B cell (primary cell): ENCODE measurements at regions not wholly inside any gene's neighbourhood (a gene's known extent, or its start where the extent isn't known, plus 50 kb on each side); places are given as distances from the start of the nearest gene placed in this dataset.

ENCODE experiments used
- ATAC-seq: fragments of 200-7000 bp; cut with Tn5 transposase; one replicate; pipeline ENCODE4 v1.10.0; 2021; ENCODE audit warnings: low read depth, mild to moderate bottlenecking, moderate number of reproducible peaks, moderate library complexity
- CTCF ChIA-PET: fragments of 350-600 bp; sonication (Branson Sonifier 250); formaldehyde crosslinking; loops from one replicate; lab custom pipeline; 2021; ENCODE audit warnings: antibody characterized with exemption, inconsistent platforms; lab: Charles Lee
- POLR2A ChIA-PET: fragments of 350-600 bp; sonication (Branson Sonifier 250); formaldehyde crosslinking; loops from one replicate; lab custom pipeline; 2021; ENCODE audit warnings: antibody characterized with exemption; lab: Charles Lee
- DNase-seq: peaks from one replicate; pipeline ENCODE4 v3.0.0; 2013
- H2AFZ ChIP-seq: 2 replicates; pipeline ENCODE4 v1.6.1; 2012; ENCODE audit warnings: mild to moderate bottlenecking, low read depth, low read length; ENCODE audit not compliant: insufficient read depth, poor library complexity, severe bottlenecking
- H3K27ac ChIP-seq, 2 donors: 1 replicate in 1 of 2; 2 replicates in 1 of 2; pipeline ENCODE4 v1.5.1; 2012 to 2013; ENCODE audit warnings: low read length in 2 of 2, mild to moderate bottlenecking in 2 of 2, moderate library complexity in 1 of 2
- H3K27me3 ChIP-seq, 4 experiments: fragments of 200-600 bp in 1 of 4; sonication (generic) in 1 of 4; replicated peaks in 1 of 4; 1 replicate in 2 of 4; 2 replicates in 2 of 4; pipeline versions ENCODE4 v1.6.1 to v1.7.0; 2013 to 2016; ENCODE audit warnings: low read length in 3 of 4, mild to moderate bottlenecking in 2 of 4, mixed read lengths in 1 of 4, moderate library complexity in 1 of 4; ENCODE audit not compliant: insufficient read depth in 4 of 4, control insufficient read depth in 3 of 4; ENCODE audit errors: control extremely low read depth in 1 of 4
- H3K36me3 ChIP-seq, 2 experiments: replicated peaks in 1 of 2; 1 replicate in 1 of 2; 2 replicates in 1 of 2; pipeline versions ENCODE4 v1.6.1 to v1.7.1; 2013; ENCODE audit warnings: low read length in 1 of 2; ENCODE audit not compliant: insufficient read depth in 2 of 2, control insufficient read depth in 1 of 2; ENCODE audit errors: control extremely low read depth in 1 of 2, extremely low read depth in 1 of 2
- H3K4me1 ChIP-seq, 2 donors: fragments of 200-600 bp in 1 of 2; sonication (generic) in 1 of 2; 1 replicate in 1 of 2; 2 replicates in 1 of 2; pipeline versions ENCODE4 v1.5.1 to v1.6.1; 2013 to 2017; ENCODE audit warnings: low read length in 2 of 2; ENCODE audit not compliant: control insufficient read depth in 2 of 2, insufficient read depth in 2 of 2
- H3K4me2 ChIP-seq: replicated peaks from 2 replicates; pipeline ENCODE3; 2012; ENCODE audit warnings: mild to moderate bottlenecking, low read depth, low read length; ENCODE audit not compliant: poor library complexity, severe bottlenecking
- H3K4me3 ChIP-seq, 5 experiments: fragments of 200-600 bp in 1 of 5; sonication (generic) in 1 of 5; 1 replicate in 3 of 5; 2 replicates in 2 of 5; pipeline versions ENCODE4 v1.5.1 to v1.7.0; 2011 to 2016; ENCODE audit warnings: low read length in 4 of 5, mild to moderate bottlenecking in 4 of 5, low read depth in 2 of 5, control low read depth in 1 of 5, moderate library complexity in 1 of 5; ENCODE audit not compliant: insufficient read depth in 1 of 5; ENCODE audit errors: control extremely low read depth in 1 of 5, extremely low read depth in 1 of 5
- H3K79me2 ChIP-seq: fragments of 200-600 bp; sonication (generic); one replicate; pipeline ENCODE4 v1.6.0; 2016; ENCODE audit warnings: low read length; ENCODE audit not compliant: control insufficient read depth, insufficient read depth
- H3K9ac ChIP-seq: fragments of 200-600 bp; sonication (generic); 2 replicates; pipeline ENCODE4 v1.6.1; 2017; ENCODE audit warnings: mild to moderate bottlenecking, low read length, moderate library complexity
- H3K9me3 ChIP-seq, 3 donors: one replicate each; pipeline versions ENCODE4 v1.6.1 to v1.7.1; 2013; ENCODE audit warnings: low read length in 2 of 3; ENCODE audit not compliant: control insufficient read depth in 2 of 3, insufficient read depth in 1 of 3; ENCODE audit errors: control extremely low read depth in 1 of 3
- H4K20me1 ChIP-seq: 2 replicates; pipeline ENCODE4 v1.6.0; 2012; ENCODE audit warnings: mild to moderate bottlenecking, low read length; ENCODE audit not compliant: insufficient read depth, control insufficient read depth, poor library complexity, severe bottlenecking
- H3K27ac Mint-ChIP-seq: one replicate; pipeline ENCODE4 v1.8.0; 2021; ENCODE audit warnings: mixed read lengths
- H3K27me3 Mint-ChIP-seq: one replicate; pipeline ENCODE4 v1.8.0; 2021; ENCODE audit warnings: mixed read lengths
- H3K4me1 Mint-ChIP-seq: one replicate; pipeline ENCODE4 v1.8.0; 2021; ENCODE audit warnings: mixed read lengths
- H3K4me3 Mint-ChIP-seq: one replicate; pipeline ENCODE4 v1.8.0; 2021; ENCODE audit warnings: mixed read lengths
- H3K9me3 Mint-ChIP-seq: one replicate; pipeline ENCODE4 v1.8.0; 2022; ENCODE audit warnings: mixed read lengths; ENCODE audit not compliant: insufficient read depth
- EZH2 ChIP-seq: IDR thresholded peaks from 2 replicates; pipeline ENCODE4 v1.6.1; 2012; ENCODE audit warnings: borderline replicate concordance, low read depth, mild to moderate bottlenecking, moderate library complexity, low read length; ENCODE audit not compliant: insufficient read depth, poor library complexity, severe bottlenecking
- WGBS: methylation state at CpG from one replicate; pipeline ENCODE4 v1.1.5; 2013; ENCODE audit warnings: missing lambda C conversion rate; ENCODE audit not compliant: insufficient coverage; 5-methylcytosine and 5-hydroxymethylcytosine counted together
- intact Hi-C: fragments of 100-400 bp; cut with micrococcal nuclease; formaldehyde crosslinking; loops from one replicate; pipeline ENCODE4 v1.10.0; 2022
- TF ChIP-seq, protein P1 (sequence below): fragments of 200-600 bp; IDR thresholded peaks from one replicate; pipeline ENCODE4 v1.8.0; 2022; ENCODE audit warnings: antibody characterized with exemption, mild to moderate bottlenecking

DNA sequence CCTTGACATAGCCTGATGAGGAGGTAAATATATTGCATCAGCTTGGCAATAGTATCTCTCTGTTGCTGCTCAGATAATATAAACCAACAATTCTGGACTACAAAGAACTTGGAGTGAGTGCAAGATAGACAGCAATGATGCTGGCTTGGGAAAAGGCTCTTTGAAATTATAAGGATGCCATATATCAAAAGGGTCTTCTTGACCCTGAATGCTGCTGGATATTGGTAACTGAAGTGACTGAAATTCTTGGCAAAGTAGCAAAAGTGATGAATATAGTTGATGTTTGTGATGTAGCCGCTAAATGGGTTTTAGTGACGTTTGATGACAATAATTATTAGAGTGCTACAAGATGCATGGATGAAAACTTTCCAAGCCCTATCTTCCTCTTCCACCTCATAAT, 1391.6 kb downstream of the ADGRL3 start:
- intact Hi-C loops = no loop called here
- no peak overlapping the region for H3K27ac Mint-ChIP-seq
- Histone ChIP-seq H3K79me2 (no peaks in the 10 kb centered on the region), H2AFZ (no peak overlapping the region), H3K4me2 (no peak overlapping the region), H3K9ac (no peak overlapping the region), H3K27ac (no peak overlapping the region), H3K36me3 (no peaks in the 10 kb centered on the region), H3K9me3 (peaks cover 0 to 15% (median 4%) of the 10 kb centered on the region in 3 donors), H4K20me1 (no peaks in the 10 kb centered on the region), H3K27me3 (no peaks in the 10 kb centered on the region), H3K4me3 (no peak overlapping the region), H3K4me1 (no peaks in the 10 kb centered on the region)
- CTCF ChIA-PET = no interaction called here
- no peaks in the 10 kb centered on the region for H3K27me3 Mint-ChIP-seq
- no peaks in the 10 kb centered on the region for H3K4me1 Mint-ChIP-seq
- DNase-seq = no peak
- no peak for ATAC-seq
- no peak overlapping the region for H3K4me3 Mint-ChIP-seq
- TF ChIP-seq, protein P1, sequence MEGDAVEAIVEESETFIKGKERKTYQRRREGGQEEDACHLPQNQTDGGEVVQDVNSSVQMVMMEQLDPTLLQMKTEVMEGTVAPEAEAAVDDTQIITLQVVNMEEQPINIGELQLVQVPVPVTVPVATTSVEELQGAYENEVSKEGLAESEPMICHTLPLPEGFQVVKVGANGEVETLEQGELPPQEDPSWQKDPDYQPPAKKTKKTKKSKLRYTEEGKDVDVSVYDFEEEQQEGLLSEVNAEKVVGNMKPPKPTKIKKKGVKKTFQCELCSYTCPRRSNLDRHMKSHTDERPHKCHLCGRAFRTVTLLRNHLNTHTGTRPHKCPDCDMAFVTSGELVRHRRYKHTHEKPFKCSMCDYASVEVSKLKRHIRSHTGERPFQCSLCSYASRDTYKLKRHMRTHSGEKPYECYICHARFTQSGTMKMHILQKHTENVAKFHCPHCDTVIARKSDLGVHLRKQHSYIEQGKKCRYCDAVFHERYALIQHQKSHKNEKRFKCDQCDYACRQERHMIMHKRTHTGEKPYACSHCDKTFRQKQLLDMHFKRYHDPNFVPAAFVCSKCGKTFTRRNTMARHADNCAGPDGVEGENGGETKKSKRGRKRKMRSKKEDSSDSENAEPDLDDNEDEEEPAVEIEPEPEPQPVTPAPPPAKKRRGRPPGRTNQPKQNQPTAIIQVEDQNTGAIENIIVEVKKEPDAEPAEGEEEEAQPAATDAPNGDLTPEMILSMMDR = no peak
- no peak for TF ChIP-seq EZH2
- peaks cover 2% of the 10 kb centered on the region for H3K9me3 Mint-ChIP-seq
- no CpG with 5 or more reads among the region's 2 CpGs for WGBS
- POLR2A ChIA-PET = no interaction called here

DNA sequence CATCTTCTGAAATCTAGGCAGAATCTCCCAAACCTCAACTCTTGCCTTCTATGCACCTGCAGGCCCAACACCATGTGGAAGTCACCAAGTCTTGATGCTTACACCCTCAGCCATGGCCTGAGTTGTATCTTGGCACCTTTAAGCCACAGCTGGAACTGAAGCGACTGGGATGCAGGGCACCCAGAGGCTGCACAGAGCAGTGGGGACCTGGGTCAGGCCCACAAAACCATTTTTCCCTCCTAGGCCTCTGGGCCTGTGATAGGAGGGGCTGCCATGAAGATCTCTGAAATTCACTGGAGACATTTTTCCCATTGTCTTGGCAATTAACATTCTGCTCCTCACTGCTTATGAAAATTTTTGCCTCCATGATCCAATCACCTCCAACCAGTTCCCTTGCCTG, 1388.5 kb downstream of the ADGRL3 start:
- ChIA-PET POLR2A (no interaction called here), CTCF (no interaction called here)
- peaks cover 6% of the 10 kb centered on the region for H3K9me3 Mint-ChIP-seq
- peaks cover 0 to 7% (median 4%) of the 10 kb centered on the region in 3 donors for H3K9me3 ChIP-seq
- H3K27ac ChIP-seq = no peak overlapping the region
- no peak overlapping the region for H2AFZ ChIP-seq
- WGBS = no CpG with 5 or more reads among the region's 1 CpG
- ATAC-seq (no peak), DNase-seq (no peak)
- no peaks in the 10 kb centered on the region for H3K27me3 Mint-ChIP-seq
- no peaks in the 10 kb centered on the region for H3K4me1 ChIP-seq
- TF ChIP-seq, protein P1 = no peak
- TF ChIP-seq EZH2 = no peak
- no peak overlapping the region for H3K4me3 ChIP-seq
- H3K27ac Mint-ChIP-seq = no peak overlapping the region
- H3K4me1 Mint-ChIP-seq = no peaks in the 10 kb centered on the region
- no peaks in the 10 kb centered on the region for H3K79me2 ChIP-seq
- H3K36me3 ChIP-seq = no peaks in the 10 kb centered on the region
- intact Hi-C loops = no loop called here
- no peaks in the 10 kb centered on the region for H4K20me1 ChIP-seq
- H3K9ac ChIP-seq = no peak overlapping the region
- no peaks in the 10 kb centered on the region for H3K27me3 ChIP-seq
- H3K4me2 ChIP-seq = no peak overlapping the region
- H3K4me3 Mint-ChIP-seq = no peak overlapping the region
